SK-N-MC (cell line): ENCODE measurements at regions not wholly inside any gene's neighbourhood (a gene's known extent, or its start where the extent isn't known, plus 50 kb on each side); places are given as distances from the start of the nearest gene placed in this dataset.

Experiments
- DNase-seq: peaks from one replicate; pipeline ENCODE4 v3.0.0-alpha.2; 2011; ENCODE audit warnings: low read depth, low spot score
- H3K27ac ChIP-seq: fragments of 200-600 bp; sonication (generic); 2 replicates; pipeline ENCODE4 v1.5.1; 2016; ENCODE audit warnings: mixed run types
- H3K36me3 ChIP-seq: fragments of 200-600 bp; sonication (generic); 2 replicates; pipeline ENCODE4 v1.6.1; 2017; ENCODE audit warnings: antibody characterized with exemption, low read length, mixed read lengths; ENCODE audit not compliant: insufficient read depth
- H3K4me3 ChIP-seq: fragments of 200-600 bp; sonication (generic); 2 replicates; pipeline ENCODE4 v1.5.1; 2016
- H3K9ac ChIP-seq: fragments of 200-600 bp; sonication (generic); 2 replicates; pipeline ENCODE4 v1.8.0; 2017; ENCODE audit warnings: mixed run types, mixed read lengths; ENCODE audit not compliant: insufficient read length
- H3K9me3 ChIP-seq: fragments of 200-600 bp; sonication (generic); 2 replicates; pipeline ENCODE4 v1.6.1; 2017; ENCODE audit warnings: low read depth, mild to moderate bottlenecking, antibody characterized with exemption, low read length, moderate library complexity, mixed read lengths
- EZH2 ChIP-seq: fragments of 200-600 bp; sonication (generic); IDR thresholded peaks from one replicate; pipeline ENCODE4 v1.6.1; 2017; ENCODE audit warnings: antibody characterized with exemption
- FOXP2 ChIP-seq: optimal IDR thresholded peaks from 2 replicates; pipeline ENCODE3; 2011; ENCODE audit warnings: mild to moderate bottlenecking, moderate library complexity; ENCODE audit not compliant: insufficient read depth; ENCODE audit errors: extremely low read length, control extremely low read depth
- POLR2AphosphoS5 ChIP-seq: IDR thresholded peaks from 2 replicates; pipeline ENCODE4 v1.6.1; 2012; ENCODE audit warnings: mild to moderate bottlenecking, low read depth, low read length, borderline replicate concordance

DNA sequence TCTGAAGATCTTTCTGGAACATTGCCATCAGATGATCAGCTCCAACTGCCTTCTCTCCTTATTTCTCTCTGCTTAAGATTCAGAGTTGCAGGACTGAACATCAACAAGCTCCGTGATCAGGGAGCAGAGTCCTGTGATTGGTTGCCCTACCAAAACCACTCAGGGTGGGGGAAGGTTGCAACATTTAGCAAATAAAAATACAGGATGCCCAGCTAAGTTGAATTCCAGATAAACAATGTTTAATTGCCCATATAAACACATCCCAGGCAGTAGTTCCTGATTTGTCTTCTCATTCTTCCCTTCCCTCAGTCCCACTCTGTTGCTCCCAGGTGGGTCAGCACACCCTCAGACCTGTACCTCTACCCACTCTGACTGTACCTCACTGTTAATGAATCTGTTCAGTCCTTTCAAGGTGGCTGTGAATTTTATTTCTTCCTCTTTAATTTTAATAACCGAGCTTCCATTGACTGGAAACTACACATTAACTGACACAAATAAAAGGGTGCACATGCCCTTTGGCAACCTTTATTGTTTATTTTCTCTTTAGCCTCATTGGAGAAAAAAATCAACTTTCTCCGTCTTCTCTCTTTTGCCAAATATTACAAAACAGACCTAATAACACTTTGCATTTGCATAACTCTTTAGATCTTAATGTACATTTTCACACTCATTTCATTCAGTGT lies 167.1 kb upstream of the PKDCC start:
- Histone ChIP-seq H3K9me3 (no peaks in the 10 kb centered on the region), H3K36me3 (no peaks in the 10 kb centered on the region), H3K4me3 (no peak overlapping the region), H3K9ac (no peak overlapping the region), H3K27ac (no peak overlapping the region)
- TF ChIP-seq EZH2, result no peak
- TF ChIP-seq FOXP2, result no peak
- no peak for TF ChIP-seq POLR2AphosphoS5
- no peak for DNase-seq

- Histone ChIP-seq H3K36me3 (no peaks in the 10 kb centered on the region), H3K9ac (no peak overlapping the region), H3K4me3 (no peak overlapping the region), H3K27ac (no peak overlapping the region), H3K9me3 (no peaks in the 10 kb centered on the region)
- no peak for TF ChIP-seq FOXP2
- no peak for TF ChIP-seq EZH2
- no peak for TF ChIP-seq POLR2AphosphoS5
- DNase-seq, result no peak
These were observed 166.6 kb upstream of the PKDCC start for GRCh38 chr2:41881249-41881648.

DNA sequence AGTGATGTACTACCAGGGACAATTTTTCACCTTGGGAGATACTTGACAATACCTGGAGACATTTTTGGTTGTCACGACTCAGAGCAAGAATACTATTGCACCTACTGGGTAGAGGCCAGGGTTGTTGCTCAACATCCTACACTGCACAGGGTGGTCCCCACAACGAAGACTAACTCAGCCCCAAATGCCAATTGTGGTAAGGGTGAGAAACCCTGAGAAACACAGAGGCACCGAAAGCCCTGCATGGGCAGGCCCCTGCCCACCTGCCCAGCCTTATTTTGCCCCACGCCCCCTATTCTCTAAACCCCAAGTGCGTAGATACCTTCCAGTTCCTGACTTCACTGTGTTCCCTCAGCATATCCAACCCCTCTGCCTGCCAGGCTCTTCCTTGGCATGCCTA lies 163.1 kb upstream of the PKDCC start:
- Histone ChIP-seq H3K9ac (no peak overlapping the region), H3K27ac (no peak overlapping the region), H3K4me3 (no peak overlapping the region), H3K36me3 (no peaks in the 10 kb centered on the region), H3K9me3 (no peaks in the 10 kb centered on the region)
- TF ChIP-seq POLR2AphosphoS5 (no peak), FOXP2 (no peak), EZH2 (no peak)
- DNase-seq, result no peak

DNA sequence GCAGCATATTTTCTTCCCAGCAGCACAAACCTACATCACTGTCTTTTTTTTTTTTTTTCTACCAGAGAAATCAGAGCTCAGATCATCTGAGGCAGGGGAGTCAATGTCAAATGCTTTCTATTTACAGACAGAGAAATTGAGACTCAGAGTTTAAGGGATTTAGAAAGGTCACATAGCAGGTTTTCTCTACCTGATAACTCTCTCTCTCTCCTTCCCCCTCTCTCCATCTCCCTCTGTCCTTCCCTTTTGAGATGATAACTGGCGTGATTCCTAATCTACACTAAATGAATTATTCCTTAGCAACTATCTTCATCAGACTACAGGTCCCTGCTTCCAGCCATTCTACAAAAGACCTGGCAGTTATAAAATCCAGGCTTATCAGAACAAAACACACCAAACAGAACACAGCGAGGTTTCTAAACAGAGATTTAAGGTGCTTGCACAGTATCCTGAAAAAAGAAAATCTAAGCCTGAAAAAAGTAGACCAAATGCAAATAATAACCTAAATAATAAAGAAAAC lies 161.6 kb upstream of the PKDCC start:
- Histone ChIP-seq H3K27ac (no peak overlapping the region), H3K9me3 (no peaks in the 10 kb centered on the region), H3K4me3 (no peak overlapping the region), H3K9ac (no peak overlapping the region), H3K36me3 (no peaks in the 10 kb centered on the region)
- DNase-seq, result no peak
- TF ChIP-seq FOXP2, result no peak
- TF ChIP-seq EZH2, result no peak
- no peak for TF ChIP-seq POLR2AphosphoS5

DNA sequence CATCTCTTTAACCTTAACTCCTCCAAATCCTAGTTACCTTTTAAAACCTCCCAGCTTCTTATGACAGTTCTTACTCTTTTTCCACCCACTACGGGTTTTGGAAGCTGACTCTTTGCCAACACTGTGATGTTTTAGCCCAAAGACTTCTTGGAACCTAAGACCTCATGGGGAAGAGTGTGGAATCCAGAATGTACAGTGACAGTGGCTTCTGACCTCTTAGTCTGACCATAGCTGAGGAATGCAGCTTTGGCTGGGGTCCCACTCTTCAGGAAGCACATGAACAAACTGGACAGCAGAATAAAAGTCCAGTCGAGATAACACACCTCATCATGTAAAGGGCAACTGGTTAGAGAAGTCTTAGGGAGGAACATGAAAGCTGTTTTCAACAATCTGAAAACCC lies 161.1 kb upstream of the PKDCC start:
- no peaks in the 10 kb centered on the region for H3K9me3 ChIP-seq
- no peaks in the 10 kb centered on the region for H3K36me3 ChIP-seq
- TF ChIP-seq POLR2AphosphoS5, result no peak
- no peak for TF ChIP-seq EZH2
- no peak for TF ChIP-seq FOXP2
- no peak for DNase-seq
- H3K4me3 ChIP-seq, result no peak overlapping the region
- no peak overlapping the region for H3K27ac ChIP-seq
- no peak overlapping the region for H3K9ac ChIP-seq

DNA sequence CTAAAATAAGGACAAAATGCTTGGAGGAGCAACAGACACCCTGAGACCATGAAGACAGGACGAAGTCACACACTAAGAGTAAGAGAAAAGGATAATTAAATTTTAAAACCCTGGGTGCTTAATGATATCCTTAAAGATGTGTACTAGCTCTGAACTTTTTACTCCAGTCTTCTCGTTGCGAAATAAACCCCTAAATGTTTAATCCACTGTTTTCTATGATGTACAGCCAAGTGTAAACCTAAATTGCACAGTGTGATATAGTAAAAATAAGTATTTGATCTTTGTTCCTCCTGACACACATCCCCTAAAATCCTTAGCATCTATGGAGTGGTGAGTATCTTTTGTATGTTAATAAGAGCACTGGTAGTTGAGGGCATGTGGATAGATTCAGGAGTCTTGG lies 157.5 kb upstream of the PKDCC start:
- H3K4me3 ChIP-seq, result no peak overlapping the region
- no peak overlapping the region for H3K9ac ChIP-seq
- TF ChIP-seq FOXP2 (no peak), EZH2 (no peak), POLR2AphosphoS5 (no peak)
- no peak for DNase-seq
- H3K27ac ChIP-seq, result no peak overlapping the region
- H3K9me3 ChIP-seq, result no peaks in the 10 kb centered on the region
- H3K36me3 ChIP-seq, result no peaks in the 10 kb centered on the region

DNA sequence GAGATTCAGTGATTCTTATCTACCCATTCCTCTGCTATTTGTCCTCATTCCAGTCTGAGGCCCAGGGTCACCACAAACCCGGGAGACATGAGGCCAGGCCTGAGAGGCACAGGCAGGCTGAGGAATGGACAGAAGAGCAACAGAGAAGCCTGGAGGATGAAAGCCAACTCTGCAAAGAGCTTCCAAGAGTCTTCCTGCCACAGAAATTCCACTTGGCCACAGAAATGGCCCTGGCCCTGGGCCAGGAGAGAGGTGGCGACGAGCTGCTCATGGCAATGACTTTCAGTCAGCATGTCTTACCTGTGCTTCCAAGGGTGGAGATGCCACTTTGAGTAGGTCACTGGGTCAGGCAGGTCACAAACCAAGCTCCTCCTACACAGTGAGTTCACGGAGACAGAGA lies 155.3 kb upstream of the PKDCC start:
- no peaks in the 10 kb centered on the region for H3K36me3 ChIP-seq
- no peak for TF ChIP-seq POLR2AphosphoS5
- TF ChIP-seq EZH2, result no peak
- H3K27ac ChIP-seq, result no peak overlapping the region
- no peak overlapping the region for H3K4me3 ChIP-seq
- no peaks in the 10 kb centered on the region for H3K9me3 ChIP-seq
- H3K9ac ChIP-seq, result no peak overlapping the region
- DNase-seq, result no peak

GRCh38 chr2:41894563-41895333 lies 153.1 kb upstream of the PKDCC start:
- Histone ChIP-seq H3K4me3 (no peak overlapping the region), H3K9ac (no peak overlapping the region), H3K27ac (no peak overlapping the region), H3K36me3 (no peaks in the 10 kb centered on the region), H3K9me3 (no peaks in the 10 kb centered on the region)
- DNase-seq, result no peak
- TF ChIP-seq FOXP2 (no peak), POLR2AphosphoS5 (no peak), EZH2 (no peak)
